OCI-M2 (cell line): ENCODE measurements at regions not wholly inside any gene's neighbourhood (a gene's known extent, or its start where the extent isn't known, plus 50 kb on each side); places are given as distances from the start of the nearest gene placed in this dataset.
A peak's percentile ranks its signal among the peaks of the same experiment; 100 is the strongest.

Experiments
- DNase-seq: peaks from one replicate; lab custom pipeline; 2025; ENCODE audit not compliant: unreplicated experiment; lab: John Stamatoyannopoulos, UW

DNA sequence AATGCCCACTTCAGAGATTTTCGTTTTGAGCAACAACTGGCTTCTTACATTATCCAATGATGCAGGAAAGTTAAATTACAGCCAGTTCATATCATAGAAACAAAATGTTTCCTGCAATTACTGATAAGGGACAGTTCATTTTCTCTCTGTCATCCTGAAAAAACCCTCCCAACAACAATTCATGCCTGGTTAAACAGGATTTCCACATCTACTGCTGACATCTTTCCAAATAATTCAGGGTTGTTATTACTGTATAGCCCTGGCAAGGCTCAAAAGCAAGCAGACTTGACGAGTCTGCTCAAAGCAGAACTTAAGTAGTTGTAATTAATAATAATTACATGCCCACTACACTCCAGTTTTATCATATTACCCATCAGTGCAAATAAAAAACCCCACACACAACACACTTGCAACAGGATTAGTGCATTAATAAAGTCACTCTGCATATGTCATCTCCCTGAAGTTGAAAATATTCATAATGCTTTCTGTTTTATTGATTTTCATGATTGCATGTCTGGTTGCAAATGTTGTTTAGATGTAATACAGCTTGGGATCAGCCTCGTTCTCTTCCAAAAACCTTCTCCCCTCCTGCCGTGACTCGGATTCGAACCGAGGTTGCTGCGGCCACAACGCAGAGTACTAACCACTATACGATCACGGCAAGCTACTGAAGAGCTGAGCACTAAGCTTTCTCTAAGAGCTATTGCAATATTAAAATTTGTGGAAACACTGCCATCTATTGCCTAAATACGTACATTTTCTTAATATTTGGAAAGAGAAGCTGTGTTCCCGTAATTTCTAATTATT, 119.6 kb upstream of the NFIB start:
- DNase-seq, result no peak

DNA sequence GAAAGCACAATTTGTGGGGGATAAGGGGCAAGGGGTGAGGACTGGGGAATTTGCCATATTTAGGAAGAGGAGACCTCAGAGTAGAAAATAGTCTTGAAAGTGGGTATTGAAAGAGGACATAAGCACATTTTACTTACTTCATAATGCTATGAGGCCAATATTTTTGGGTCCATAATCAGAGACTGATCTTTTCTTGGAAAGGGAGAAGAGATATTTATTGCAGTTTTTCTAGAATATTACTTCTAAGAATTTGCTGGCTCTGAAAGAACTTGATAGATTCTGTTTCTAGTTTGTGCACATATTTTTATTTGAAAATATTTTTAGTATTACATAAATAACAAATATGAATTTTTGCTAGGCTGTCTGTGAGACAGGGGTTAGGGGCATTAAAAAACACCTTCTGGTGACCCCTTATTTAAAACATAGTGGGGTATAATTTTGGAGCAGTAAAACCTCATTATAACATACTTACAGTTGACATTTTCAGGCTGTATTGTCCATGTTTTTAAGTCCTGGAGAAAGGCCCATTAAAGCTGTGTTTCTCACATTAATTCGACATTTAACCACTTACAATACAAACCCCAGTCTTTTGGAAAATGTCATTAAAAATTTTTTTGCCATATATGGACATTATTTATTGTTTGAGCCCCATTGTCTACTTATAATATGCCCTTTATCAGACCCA, 118.9 kb upstream of the NFIB start:
- no peak for DNase-seq

DNA sequence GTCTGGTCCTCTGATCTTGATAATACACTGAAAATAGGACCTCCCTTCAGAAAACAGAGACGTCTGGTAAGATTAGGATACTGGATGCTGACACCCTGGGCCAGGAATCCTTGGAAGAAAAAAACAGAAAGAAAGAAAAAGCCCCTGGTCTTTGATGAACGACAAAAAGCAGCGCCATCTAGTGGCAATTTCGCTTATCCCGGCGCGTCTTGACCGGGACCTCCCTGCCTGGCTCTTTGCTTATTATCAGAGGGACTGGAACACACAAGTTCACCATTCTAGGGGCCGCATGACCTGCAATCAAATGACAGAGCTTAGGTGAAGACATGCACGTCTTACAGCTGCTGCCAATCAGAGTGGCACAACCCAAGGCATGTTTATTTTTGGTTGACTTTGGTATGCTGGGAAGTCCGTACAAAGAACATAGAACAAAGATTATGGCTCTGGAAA, 114.9 kb upstream of the NFIB start:
- peak; percentile 5 for DNase-seq

DNA sequence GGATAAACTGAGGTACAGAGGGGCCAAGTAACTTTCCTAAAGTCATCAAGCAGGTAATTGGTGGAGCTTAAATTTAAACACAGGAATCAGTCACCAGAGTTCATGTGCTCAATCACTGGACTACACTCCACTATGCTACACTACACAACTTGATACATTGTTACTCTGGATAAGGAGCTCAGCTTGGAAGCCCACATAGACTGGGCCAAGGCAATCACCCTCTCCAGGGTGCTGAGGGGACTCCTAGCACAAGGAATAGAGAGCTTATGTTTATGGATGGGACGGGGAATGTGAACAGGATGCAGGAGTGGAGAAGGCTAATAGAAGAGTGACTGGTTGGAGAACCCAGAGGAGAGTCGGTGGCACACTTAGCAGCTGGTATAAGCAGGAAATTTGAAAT, 113.5 kb upstream of the NFIB start:
- DNase-seq, result no peak

DNA sequence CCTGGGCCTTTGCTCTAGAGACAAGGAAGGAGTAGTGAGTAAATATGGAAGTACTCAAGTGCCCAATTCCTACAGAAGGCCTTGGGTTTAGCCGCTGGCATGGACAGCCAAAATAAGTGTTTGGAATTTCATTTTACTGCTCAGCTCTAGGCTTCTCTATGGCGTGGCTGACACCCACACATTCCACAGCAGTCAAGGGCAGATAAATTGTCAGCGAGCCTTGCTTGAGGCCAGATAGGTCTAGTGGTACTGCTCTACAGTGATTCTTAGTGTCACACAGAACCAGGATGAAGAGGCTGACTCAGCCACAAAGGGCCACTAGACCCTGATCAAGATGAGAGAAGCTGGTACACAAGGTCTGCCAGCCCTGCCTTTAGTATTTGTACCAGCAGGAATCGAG, 111.0 kb upstream of the NFIB start:
- no peak for DNase-seq

DNA sequence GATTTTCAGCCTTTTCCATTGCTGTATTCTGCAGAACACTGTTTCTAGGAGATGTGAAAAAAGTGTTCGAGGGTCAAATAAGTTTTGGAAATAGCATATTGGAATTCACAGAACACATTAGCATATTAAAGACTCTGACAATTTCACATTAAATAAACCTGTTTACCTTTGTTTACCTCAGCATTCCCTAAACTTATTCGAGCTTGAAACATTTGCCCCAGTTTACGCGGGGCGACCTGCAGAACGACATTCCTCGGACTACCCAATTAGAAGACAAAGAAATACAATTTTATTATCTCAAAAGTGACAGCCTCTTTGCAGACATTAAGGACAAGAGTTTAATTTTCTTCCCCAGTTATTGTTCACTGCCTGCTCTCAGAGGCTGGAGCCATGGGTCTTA, 110.3 kb upstream of the NFIB start:
- no peak for DNase-seq

DNA sequence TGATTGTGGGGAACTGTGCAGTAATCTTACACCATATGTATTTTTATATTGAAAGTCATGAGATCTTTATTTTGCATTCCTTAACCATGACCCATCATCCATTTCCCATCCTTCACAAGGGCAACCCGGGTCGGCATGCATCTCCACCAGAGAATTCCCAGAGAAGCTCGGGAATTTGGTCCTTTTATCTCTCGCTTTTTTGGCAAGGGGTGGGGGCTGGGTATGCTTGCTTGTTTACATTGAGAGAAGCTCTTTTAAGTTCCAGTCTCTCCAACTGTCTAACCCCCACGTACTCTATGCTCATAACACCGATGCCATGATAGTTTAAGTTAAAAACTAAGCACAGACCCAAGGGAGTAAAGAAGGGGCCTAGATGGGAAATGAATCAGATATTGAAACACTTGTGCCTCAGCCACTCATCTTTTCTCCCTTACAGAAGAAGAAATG, 109.9 kb upstream of the NFIB start:
- no peak for DNase-seq

DNA sequence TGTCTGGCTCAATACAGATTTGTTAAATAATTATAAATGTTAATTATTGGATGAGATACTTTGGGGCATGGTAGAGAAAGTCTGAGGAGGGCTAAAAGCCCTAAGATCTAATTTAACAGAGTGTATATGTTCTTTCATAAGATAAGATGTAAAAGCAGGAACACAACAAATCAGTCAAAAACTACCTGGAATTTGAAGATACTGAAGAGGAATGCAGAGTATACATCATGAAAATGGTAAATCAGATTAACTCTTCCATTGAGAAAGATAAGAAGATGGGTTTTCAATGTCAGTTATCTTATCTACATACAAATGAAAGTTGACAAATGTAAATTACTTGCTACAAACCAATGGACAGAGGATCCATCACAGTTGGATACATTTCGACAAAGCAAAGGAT, 107.3 kb upstream of the NFIB start:
- DNase-seq, result no peak

DNA sequence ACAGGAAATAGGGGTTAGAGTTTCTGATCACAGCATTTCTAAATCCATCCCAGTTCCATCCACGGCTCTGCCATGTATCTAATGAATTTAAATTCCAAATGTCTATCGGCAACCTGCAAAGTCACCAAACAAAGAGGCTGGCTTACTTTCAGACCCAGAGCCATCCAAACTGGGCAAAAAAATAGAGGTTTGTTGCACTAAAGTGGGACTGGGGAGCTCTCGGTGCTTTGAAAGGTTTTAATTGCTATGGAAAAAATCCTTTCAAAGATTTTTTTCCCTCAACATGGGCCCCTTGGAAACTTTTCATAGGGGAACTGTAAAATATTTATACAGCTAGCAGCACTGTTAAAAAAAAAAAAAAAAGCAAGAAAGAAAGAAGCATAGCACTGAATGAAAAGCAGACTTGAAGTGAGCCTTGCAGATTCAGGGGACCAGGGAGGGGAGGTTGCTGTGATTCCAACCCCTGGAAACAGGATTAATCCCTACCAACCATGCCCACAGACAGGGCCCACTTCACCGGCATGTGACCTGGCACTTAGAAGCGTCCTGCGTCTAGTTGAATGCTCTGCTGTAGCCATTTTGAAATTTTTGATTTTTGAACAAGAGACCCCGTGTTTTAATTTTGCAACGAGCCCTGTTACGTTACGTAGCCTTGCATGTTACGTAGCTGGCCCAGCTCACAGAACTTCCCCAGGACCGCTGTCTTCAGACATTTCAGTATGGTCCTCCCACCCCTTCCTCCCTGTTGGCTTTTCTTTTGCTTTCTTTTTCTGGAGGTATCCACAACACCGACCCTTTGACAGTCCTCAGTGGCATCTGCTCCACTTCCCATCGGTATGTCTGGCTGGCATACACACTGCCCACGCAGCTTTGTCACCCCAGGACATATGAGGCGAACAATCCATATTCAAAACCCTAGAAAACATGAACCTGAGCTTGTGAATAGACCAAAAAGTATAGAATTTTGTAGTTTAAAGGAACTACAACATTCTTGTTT, 105.3 kb upstream of the NFIB start:
- no peak for DNase-seq

DNA sequence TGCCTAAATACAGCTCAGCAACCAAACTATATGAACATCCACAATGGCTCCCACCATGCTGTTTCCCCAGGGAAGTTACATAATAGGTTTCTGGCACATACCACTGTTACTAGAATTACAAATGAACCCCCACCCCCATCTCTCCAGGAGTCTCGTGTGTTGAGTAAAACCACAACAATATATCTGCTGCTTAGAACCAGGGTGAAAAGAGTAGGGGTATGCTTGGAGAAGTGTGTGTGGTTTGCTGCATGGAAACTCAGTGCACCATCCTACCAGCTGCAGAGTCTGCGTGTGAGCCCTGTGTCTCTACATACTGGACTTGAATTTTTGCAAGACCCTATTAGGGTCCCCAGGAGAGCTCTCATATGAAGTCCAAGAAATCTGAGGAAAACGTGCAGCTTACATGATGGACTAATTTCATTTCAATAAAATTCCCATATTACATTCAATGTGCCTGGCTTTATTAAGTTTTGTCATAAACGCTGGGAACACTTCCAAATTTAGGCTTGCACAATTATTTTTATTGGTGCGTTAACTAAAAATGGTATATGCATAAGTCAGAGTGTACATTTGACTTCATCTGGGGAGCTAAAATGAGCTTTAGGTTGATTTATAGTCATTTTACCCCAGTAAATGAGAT, 104.5 kb upstream of the NFIB start:
- DNase-seq, result no peak

DNA sequence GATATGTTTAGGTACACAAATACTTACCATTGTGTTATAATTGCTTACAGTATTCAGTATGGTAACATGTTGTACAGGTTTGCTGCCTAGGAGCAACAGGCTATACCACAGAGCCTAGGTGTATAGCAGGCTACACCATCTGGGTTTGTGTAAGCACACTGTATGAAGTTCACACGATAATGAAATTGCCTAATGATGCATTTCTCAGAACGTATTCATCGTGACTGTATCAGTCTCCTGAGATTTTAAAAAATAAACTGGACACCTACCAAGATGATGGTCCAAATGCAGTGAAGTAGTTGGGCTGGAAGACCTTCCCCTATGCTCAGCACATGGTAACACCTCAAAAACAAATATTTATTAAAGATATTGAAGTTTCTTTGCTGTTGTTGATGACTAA, 103.3 kb upstream of the NFIB start:
- DNase-seq, result no peak

DNA sequence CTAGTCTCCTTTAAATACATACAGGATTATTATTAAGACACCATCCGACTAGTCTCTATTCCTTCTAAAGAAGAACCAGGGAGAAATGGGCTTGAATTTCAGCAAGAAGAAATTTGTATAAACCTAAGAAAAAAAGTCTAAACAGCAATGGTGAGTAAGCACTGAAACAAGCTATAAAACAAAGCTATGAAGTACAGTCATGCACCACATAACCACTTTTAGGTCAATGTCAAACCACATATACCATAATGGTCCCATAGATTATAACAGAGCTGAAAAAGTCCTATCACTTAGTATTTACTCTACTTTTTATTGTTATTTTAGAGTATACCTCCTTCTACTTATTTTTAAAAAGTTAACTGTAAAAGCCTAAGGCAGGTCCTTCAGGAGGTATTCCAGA, 102.0 kb upstream of the NFIB start:
- no peak for DNase-seq

DNA sequence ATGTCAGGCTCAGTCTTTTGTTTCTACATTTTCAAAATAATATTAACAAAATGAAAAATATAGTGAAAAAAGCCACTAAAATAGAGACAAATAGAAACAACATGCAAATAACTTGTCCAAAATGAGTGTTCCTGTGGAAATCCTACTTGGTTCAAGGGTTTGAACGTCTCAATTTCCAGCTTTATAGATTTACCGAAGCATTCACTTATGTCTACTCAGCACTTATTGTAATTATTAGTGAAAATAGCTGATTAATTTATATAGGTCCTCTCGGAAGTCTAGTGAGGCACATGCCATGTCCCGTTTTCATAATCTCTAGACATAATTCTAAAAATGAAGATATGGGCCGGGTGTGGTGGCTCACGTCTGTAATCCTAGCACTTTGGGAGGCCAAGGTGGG, 99.9 kb upstream of the NFIB start:
- DNase-seq, result no peak

DNA sequence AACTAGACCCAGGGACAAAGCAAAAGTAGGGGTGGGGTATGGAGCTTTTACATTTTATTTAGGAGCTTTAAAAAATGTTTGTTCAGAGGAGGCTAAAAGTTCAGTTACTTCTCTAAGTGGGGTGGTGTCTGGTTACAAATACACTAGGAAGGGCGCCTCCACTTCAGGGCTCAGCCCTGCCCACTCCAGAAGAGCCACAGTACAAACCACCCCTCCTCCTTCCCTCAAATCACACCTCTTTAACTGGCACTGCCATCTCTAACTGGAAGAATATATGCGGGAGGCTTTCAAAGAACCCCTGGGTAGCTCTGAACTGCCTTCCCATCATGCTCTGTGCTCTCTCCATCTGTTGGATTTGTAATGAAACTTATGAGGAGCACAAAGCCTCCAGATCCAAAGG, 98.8 kb upstream of the NFIB start:
- no peak for DNase-seq

DNA sequence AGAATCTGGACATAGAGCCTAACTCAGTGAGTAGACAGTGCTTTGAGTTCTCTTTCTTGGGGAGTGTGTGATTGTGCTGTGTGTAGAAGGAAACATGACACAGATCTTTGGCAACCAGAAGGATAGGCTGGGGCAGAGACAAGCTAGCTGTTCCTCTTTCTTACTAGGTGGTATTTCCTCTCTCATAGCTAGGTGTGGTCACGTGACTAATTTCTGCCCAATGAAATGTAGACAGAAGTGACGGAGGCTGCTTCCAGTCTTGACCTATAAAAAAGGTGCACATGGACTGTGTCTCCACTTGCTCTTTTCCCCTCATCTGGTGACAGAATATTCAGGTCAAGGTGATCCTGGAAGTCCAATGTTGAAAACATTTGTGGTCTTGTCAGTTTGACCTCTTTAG, 92.5 kb upstream of the NFIB start:
- no peak for DNase-seq

DNA sequence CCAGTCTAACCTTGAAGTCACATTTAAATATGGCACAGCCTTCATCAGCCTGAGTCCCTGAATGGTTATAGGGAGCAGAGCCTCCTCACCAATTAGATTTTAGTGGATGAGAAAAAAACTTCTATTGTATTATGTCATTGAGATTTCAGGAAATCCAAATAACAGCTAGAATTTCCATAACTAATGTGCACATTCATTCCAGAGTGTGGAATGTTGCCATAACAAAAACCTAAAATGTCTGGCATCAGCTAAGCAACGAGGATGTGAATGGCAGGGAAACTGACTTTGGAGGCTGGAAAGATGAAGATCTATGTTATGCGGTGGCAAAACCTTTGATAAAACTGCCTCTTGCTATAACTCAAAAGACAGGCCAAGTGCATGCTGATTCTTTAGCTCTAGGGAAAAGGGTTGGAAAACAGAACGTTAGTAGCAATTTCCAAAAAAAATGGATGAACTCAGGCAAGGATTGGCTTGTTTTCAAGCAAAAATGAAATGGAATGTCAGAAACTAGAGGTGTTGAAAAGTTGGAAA, 91.3 kb upstream of the NFIB start:
- no peak for DNase-seq

DNA sequence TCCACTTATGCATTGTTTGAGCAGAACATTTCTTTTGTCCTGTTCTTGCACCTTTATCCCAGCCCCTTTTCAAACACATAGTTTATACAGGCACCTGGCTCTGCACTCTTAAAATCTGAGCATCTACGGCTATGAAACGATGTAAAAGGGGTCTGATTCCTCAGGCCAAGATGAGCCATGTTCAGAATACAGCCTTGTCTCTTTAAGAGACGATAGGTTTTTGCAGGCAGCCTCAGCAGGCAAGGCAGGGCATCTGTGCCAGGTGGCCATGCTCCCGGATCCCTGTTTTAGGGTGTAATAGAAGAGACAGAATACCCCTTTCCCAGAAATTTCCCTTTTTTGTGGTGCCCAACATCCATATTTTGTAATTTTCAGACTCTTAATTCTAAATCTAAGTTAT, 89.1 kb upstream of the NFIB start:
- DNase-seq, result no peak

DNA sequence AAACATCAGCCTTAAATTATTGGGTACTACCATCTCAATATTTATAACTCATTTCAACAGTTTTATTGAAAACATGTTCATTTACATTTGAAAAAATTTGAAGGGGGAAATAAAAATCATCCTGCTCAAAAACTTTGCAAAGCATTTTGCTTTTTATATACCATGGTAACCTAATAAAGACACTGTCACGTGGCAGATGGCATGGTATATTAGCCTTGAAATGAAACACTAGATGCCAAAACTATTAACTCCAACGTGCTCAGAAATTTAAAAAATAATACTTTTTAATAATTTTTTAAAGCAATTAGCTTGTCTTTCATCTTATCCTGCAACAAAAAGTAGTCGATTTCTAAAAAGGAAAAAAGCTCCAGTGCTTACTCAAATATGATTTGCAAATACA, 88.6 kb upstream of the NFIB start:
- DNase-seq, result no peak

DNA sequence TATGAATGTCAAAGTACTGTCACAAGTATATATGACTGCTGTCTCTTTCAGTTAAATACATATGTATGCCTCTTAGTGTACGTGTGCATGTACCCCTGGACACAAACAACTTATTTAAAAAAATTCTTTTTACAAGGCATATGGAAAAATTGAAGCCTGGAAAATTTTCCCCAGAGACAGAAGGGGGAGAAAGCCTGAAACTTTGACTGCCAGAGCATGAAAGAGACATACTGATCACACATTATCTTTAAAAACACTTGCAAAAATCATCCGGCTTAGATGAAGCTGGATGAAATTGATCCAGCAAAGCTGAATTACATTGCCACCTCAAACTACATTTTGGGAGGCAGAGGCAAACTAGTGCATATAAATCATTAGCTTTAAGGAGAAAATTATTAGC, 88.0 kb upstream of the NFIB start:
- no peak for DNase-seq

DNA sequence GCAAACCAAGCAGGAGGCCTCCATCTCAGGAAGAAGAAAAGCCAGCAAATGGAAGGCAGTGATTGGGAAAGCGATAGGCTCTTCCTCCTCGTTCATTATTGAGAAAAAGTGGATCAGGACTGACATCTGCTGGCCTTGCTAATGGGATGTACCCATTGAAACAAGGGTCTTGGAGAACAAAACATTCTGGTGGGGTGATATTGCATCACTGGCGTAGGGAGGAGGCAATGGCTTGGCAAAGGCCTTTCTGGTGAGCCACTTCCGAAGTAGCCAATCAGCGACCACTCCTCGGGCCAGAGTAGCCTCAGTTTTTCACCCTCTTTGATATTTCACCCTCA, 86.7 kb upstream of the NFIB start:
- DNase-seq, result no peak
